Kidney (tissue), 13 donors: ENCODE measurements at regions not wholly inside any gene's neighbourhood (a gene's known extent, or its start where the extent isn't known, plus 50 kb on each side); places are given as distances from the start of the nearest gene placed in this dataset.

Source experiments
- DNase-seq, 5 donors: peaks; one replicate each; pipeline ENCODE4 v3.0.0-alpha.2; 2013 to 2020
- FAIRE-seq: peaks from 2 replicates; lab custom pipeline; 2012; peaks lifted over from hg19 to GRCh38; lab: Jason Lieb, UNC
- H3K27ac ChIP-seq, 2 donors: one replicate each; pipeline ENCODE4 v1.7.0; 2013; ENCODE audit warnings: low read depth in 2 of 2, low read length in 2 of 2, inconsistent platforms in 1 of 2
- H3K27me3 ChIP-seq: one replicate; pipeline ENCODE4 v1.7.1; 2013; ENCODE audit warnings: low read length, inconsistent platforms; ENCODE audit not compliant: control insufficient read depth, insufficient read depth
- H3K36me3 ChIP-seq, 3 donors: one replicate each; pipeline versions ENCODE4 v1.7.0 to v1.7.1; 2013; ENCODE audit warnings: low read length in 3 of 3, control low read depth in 1 of 3, inconsistent platforms in 1 of 3; ENCODE audit not compliant: insufficient read depth in 3 of 3, control insufficient read depth in 2 of 3
- H3K4me1 ChIP-seq, 3 donors: one replicate each; pipeline versions ENCODE4 v1.7.0 to v1.7.1; 2013; ENCODE audit warnings: low read length in 3 of 3, inconsistent platforms in 1 of 3, low read depth in 1 of 3; ENCODE audit not compliant: control insufficient read depth in 2 of 3, insufficient read depth in 2 of 3
- H3K4me3 ChIP-seq, 3 donors: one replicate each; pipeline versions ENCODE4 v1.7.0 to v1.8.1; 2013; ENCODE audit warnings: low read length in 3 of 3, control low read depth in 1 of 3, inconsistent platforms in 1 of 3
- H3K9ac ChIP-seq, 3 donors: one replicate each; pipeline versions ENCODE4 v1.7.0 to v1.7.1; 2013; ENCODE audit warnings: low read length in 3 of 3, control low read depth in 1 of 3, inconsistent platforms in 1 of 3
- H3K9me3 ChIP-seq, 3 donors: one replicate each; pipeline versions ENCODE4 v1.7.0 to v1.7.1; 2013; ENCODE audit warnings: low read length in 3 of 3, control low read depth in 1 of 3, inconsistent platforms in 1 of 3; ENCODE audit not compliant: control insufficient read depth in 2 of 3, insufficient read depth in 1 of 3
- CTCF ChIP-seq: IDR thresholded peaks from 3 replicates; pipeline ENCODE4 v1.5.1; 2012; ENCODE audit warnings: mild to moderate bottlenecking, moderate library complexity, borderline replicate concordance; ENCODE audit not compliant: insufficient read depth; ENCODE audit errors: extremely low read depth
- intact Hi-C: fragments of 100-400 bp; cut with DNase I; formaldehyde crosslinking; loops from one replicate; pipeline ENCODE4 v1.11.1; 2022
- donor health status: control.
- donor health status: control.
- donor health status: control.
- donor health status: control.
- donor health status: control.
- donor health status: DM: yes; HTN: yes; CAD: no.
- donor health status: Normal renal cell carcinoma (clear cell type).

GRCh38 chr12:87112571-87113345 lies 856.6 kb upstream of the MGAT4C start:
- Histone ChIP-seq H3K36me3 (no peaks in the 10 kb centered on the region), H3K9me3 (no peaks in the 10 kb centered on the region), H3K27me3 (no peaks in the 10 kb centered on the region), H3K4me3 (no peak overlapping the region), H3K4me1 (no peaks in the 10 kb centered on the region), H3K27ac (no peak overlapping the region), H3K9ac (no peak overlapping the region)
- intact Hi-C loops, result no loop called here
- TF ChIP-seq CTCF, result no peak
- FAIRE-seq (no peak), DNase-seq (no peak)

GRCh38 chr12:87107766-87108165 lies 851.6 kb upstream of the MGAT4C start:
- H3K36me3 ChIP-seq, result no peaks in the 10 kb centered on the region
- no peak overlapping the region for H3K9ac ChIP-seq
- no peak overlapping the region for H3K4me3 ChIP-seq
- intact Hi-C loops, result no loop called here
- H3K27me3 ChIP-seq, result no peaks in the 10 kb centered on the region
- no peak for TF ChIP-seq CTCF
- H3K4me1 ChIP-seq, result no peaks in the 10 kb centered on the region
- H3K9me3 ChIP-seq, result no peaks in the 10 kb centered on the region
- no peak overlapping the region for H3K27ac ChIP-seq
- DNase-seq (no peak), FAIRE-seq (no peak)

- no peak for TF ChIP-seq CTCF
- no peak for FAIRE-seq
- intact Hi-C loops, result no loop called here
- no peak overlapping the region for H3K9ac ChIP-seq
- H3K27me3 ChIP-seq, result no peaks in the 10 kb centered on the region
- H3K4me3 ChIP-seq, result no peak overlapping the region
- DNase-seq, result no peak
- no peak overlapping the region for H3K27ac ChIP-seq
- H3K9me3 ChIP-seq, result no peaks in the 10 kb centered on the region
- H3K36me3 ChIP-seq, result no peaks in the 10 kb centered on the region
- H3K4me1 ChIP-seq, result no peaks in the 10 kb centered on the region
Measured at GRCh38 chr12:87107270-87107669, 851.1 kb upstream of the MGAT4C start.
